ENCODE measurements at regions not wholly inside any gene's neighbourhood (a gene's known extent, or its start where the extent isn't known, plus 50 kb on each side); places are given as distances from the start of the nearest gene placed in this dataset.
A peak's percentile ranks its signal among the peaks of the same experiment; 100 is the strongest.
"Not testable (repeated sequence)": the region's sequence is repeated elsewhere in the genome, so short reads cannot be mapped to it uniquely, and the experiment has no call there.

DNA sequence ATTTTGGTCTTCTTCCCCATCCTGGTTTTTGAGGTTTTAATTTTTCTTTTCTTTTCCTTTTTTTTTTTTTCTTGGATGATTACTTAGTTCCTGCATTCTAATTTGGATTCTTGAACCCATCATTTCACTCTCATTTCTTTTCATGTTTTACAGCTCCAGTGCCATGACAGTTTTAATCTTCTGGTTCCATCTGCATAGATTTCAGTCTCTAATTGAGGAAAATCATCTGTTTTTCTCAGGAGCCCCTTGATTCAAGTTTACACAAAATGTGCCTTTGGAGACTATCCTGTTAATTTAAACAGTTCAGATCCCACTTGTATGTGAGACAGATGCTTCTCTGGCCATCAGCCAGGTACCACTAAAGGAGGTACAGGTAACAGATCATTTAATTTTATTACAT lies 379.9 kb downstream of the PIK3C3 start:
- DNase-seq: no peak

DNA sequence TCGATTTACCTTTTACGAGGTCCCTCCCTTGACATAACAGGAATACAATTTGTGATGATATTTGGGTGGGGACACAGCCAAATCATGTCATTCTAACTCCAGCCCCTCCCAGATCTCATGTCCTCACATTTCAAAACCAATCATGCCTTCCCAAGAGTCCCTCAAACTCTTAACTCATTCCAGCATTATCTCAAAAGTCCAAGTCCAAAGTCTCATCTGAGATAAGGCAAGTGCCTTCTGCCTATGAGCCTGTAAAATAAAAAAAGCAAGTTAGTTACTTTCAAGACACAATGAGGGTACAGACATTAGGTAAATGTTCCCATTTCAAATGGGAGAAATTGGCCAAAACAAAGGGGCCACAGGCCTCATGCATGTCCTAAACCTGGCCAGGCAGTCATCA lies 381.1 kb downstream of the PIK3C3 start:
- no peak for DNase-seq

DNA sequence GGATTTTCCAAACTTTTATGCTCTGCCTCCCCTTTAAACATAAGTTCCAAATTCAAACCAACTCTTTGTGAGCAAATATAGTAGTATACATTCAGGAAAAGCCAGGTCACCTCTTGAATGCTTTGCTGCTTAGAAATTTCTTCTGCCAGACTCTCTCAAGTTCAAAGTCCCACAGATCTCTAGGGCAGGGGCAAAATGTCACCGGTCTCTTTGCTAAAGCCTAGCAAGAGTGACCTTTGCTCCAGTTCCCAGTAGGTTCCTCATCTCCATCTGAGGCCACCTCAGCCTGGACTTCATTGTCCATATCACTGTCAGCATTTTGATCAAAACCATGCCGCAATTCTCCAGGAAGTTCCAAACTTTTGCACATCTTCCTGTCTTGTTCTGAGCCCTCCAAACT lies 382.3 kb downstream of the PIK3C3 start:
- DNase-seq: not testable (repeated sequence)

DNA sequence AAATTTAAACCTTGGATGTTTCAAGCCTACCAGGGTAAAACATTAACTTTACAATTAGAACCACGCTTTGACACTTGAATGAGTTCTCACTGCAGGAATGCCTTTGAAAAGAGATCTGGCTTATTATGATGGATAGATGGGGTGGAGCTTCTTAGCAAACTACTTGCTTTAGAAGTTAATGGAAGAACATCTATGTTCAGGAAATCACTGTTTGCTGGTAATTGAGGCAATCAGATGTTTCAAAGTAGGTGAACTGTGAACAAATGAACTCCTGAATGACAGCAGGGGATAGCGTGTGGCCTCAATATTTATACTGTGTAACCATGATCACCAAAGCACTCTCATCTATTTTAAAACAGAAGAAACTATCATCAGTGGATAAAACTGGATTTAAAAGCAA lies 383.6 kb downstream of the PIK3C3 start:
- DNase-seq: no peak

DNA sequence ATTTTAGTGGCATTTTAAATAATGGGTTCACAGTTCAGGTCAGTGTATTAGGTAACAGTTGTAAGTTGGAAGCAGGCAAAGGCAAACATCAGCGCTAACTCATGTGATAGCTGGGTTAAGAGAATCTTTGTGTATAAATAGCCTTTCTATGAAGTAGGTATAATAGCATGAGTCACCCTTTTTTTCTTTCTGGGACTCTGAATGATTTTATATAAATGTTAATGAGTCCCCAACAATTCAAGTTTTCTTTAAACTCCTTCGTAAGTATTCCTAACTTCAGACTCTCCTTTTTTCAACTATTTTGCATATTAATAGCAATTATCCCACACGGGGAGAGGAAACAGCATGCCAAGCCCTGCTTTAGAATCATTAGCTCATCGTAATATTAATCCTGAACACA lies 384.3 kb downstream of the PIK3C3 start:
- DNase-seq: no peak

DNA sequence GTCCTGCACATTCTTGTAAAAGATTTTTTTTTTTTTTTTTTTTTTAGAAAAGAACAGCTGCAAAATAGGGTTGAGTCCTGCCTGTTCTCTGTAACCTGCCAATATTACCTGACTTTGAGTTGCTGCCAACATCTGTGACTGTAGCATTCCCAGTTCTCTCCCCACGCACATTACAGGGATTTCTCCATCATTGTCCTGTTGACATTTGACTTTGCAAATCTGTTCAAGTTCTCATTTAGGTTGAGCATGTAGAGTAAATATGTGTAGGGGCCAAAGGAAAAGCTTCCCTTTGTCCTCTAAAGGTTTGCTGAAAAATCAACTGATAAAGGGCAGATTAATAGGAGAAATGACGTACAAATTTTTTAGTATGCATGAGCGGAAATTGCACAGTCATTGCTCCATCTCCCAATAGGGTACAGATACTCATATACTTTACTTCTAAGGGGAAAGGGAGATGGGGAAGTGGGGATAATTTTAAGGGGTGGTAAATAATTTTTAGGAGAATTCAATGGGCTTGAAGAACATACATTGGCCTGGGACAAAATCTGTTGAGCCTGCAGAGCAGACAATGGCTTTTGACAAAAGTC lies 385.5 kb downstream of the PIK3C3 start:
- no peak for DNase-seq

DNA sequence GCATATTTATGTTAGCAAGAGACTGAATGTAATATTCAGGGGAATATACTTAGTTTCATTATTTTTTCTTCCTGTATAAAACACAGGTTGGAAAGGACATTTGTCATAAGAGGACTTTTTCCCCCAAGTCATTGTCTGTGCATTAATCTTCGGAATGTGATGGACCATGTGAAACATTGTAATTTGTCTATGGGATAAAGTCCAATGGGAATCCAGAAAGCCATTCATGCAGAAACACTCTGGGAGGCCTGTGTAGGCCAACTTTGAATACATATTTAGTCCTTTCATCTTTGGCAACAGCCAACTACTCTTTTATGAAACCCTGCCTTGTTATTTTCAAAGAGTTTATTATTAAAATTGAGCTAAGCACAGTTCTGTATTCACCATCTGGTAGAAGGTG lies 386.4 kb downstream of the PIK3C3 start:
- DNase-seq: no peak

DNA sequence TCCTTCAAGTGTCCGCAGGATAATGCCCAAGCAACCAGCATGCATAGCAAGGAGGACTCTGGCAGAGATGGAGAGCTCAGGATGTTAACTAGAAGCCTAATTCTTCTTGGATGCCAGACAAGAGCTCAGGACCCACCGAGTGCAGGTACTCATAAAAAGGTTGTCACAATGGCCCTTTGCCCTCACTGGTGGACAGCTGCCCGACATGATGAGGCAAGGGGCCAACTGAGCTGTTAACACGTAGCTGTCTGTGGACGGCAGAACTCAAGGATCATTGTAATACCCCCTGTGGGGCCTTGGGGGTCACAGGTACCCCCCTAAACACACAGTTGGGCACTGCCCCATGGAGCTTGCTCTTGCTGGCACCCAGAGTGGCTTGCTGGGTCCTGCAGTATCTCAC lies 393.7 kb downstream of the PIK3C3 start:
- DNase-seq: no peak

DNA sequence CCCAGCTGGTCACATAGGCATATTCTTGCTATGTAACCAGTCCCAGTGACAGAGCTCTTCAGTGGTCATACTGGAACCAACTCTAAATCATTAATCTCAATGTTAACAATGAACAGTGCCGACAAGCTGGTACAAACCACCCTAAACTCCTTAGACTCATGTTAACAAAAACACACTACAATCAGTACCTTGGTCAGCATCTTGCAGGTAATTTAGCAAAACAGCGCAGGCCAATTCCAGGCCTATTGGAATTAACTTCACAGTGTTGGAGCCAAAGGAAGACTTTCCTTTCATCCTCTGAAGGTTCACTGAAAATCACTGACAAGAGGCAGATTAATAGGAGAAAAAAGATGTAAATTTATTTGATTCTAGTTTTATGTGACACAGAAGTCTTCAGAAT lies 396.4 kb downstream of the PIK3C3 start:
- DNase-seq: no peak

DNA sequence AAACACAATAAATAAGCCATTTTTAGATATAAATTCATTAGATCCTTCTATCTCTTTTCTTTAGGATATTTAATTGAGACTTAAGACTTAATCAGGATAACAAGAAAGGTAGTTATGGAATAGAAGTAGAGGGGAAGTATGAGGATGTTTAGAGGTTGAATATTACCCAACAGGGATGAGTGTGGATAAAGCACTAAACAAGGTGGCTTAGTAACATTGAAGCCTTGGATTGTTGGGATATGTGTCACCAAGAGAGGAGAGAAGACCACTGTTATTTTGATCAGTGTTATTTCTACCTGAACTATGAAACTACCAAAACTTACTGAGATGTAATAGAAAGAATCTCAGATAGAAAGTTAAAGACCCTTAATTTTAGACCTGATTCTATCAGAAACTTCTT lies 405.7 kb downstream of the PIK3C3 start:
- no peak for DNase-seq

DNA sequence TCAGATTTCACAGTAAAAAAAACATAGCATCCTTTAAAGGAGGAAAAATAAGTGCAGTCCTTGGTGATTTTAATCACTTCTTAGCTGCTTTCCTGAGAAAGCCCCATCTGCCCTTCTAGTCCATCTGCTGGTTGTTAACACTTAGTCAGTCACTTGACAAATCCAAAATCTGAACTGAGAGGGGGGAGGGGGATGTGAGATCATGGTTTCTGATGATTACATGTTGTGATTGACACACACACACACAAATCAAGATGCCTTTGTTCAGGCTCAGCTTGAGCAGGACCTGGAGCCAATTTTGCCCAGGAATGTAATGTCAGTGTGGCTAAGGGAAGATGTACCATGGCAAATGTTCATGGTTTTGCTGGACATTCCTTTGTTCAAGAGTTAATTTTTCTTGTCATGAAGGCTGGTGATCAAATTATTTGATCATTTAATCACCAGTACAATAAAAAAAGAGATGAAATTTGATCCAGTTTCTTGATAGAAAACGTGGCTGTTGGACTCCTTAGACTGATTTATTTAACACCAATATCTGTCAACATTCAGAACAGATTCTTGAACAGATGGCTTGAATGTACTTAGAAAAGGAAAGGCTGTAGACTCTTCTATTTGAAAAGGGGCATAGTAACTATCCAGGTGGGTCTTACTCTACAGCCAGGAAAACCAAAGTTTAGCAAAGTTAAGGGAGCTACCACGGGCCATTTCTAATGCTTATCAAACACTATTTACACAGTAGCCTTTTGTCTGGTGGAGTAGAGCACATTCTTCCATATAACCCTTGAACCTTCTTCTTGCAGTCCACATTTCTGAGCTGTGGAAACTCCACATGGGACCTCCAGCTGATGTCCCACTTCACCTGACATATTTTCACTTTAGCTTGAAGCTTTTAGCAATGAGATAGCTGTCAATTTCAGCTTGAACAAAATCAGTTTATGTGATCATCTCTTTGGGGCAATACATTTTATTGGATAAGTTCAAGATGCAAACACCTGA lies 408.7 kb downstream of the PIK3C3 start:
- DNase-seq: peak; percentile 0

DNA sequence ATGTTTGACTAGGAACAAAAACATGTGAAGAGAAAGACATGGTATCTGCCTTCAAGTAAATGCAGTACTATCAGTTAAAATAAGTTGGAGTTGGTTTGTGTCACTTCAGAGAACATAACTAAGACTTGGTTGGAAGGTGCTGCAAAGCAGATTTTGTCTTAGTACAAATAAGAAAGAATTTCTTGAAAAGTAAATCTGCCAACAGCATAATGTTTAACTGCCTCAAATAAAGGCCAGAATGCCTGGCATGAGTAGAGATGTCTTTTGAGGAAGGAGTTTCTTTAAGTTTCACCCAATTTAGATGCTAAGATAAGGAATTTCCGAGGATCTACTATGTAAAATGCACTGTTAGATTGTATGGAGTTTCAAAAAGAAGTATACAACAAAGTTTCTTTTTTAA lies 409.7 kb downstream of the PIK3C3 start:
- DNase-seq: no peak

DNA sequence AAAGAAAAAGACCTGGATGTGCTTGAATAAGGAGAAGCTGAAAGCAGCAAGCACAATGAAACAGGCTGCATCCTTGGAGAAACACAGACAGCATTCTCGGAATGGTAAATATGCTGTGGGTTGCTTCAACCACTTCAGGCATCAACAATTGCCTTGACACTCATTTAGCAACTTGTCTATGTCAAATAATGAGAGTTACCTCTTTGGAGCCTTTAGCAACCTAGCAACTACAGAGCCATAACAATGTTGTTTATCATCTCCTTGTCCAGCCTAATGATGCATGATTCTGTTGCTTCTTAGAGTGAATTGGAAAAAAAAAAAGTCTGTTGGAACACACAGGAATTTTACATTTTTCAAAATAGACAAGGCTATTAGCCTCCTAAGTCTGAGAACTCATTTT lies 410.6 kb downstream of the PIK3C3 start:
- DNase-seq: no peak

DNA sequence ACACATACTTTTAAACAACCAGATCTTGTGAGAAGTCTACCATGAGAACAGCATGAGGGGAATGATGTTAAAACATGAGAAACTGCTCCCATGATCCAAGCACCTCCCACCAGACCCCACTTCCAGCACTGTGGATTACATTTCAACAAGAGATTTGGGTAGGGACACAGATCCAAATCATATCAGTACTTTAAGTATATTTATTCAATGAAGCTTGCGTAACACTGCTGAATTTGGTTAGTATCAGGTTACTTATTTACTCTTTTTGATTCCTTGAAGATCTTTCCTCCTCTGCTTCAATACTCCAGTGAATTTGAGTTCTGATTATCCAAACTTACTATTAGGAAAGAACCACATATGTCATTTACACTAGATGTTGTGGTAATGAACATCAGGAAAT lies 418.6 kb downstream of the PIK3C3 start:
- DNase-seq: no peak

DNA sequence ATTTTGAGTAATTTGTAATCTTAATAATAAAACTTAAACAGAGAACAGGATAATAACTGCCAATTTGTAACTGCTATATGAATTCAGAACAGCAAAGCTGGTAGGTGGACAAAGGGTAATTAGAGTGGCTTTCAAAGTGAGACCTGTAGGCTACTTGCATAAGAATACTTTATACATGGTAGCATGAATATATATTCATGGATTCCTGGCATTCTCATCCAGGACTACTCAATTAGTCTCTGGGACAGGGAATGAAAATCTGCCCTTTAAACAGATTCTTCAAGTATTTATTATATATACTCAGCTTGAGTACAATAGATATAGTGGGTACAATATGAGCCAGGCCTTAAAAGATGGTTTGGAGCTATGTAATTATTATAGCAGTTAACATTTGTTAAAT lies 419.9 kb downstream of the PIK3C3 start:
- no peak for DNase-seq

DNA sequence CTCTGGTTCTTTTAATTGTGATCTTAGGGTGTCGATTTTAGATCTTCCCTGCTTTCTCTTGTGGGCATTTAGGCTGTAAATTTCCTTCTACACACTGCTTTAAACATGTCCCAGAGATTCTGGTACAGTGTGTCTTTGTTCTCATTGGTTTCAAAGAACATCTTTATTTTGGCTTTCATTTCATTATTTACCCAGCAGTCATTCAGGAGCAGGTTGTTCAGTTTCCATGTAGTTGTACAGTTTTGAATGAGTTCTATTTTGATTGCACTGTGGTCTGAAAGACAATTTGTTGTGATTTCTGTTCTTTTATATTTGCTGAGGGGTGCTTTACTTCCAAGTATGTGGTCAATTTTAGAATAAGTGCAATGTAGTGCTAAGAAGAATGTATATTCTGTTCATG lies 423.8 kb downstream of the PIK3C3 start:
- DNase-seq: not testable (repeated sequence)

DNA sequence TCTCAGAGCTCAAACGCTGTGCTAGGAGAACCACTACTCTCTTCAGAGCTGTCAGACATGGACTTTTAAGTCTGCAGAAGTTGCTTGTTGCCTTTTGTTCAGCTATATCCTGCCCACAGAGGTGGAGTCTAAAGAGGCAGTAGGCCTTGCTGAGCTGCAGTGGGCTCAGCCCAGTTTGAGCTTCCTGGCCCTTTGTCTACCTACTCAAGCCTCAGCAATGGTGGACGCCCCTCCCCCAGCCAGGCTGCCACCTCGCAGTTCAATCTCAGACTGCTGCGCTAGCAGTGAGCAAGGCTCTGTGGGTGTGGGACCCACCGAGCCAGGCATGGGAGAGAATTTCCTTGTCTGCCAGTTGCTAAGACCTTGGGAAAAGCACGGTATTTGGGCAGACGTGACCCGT lies 426.2 kb downstream of the PIK3C3 start:
- not testable (repeated sequence) for DNase-seq

DNA sequence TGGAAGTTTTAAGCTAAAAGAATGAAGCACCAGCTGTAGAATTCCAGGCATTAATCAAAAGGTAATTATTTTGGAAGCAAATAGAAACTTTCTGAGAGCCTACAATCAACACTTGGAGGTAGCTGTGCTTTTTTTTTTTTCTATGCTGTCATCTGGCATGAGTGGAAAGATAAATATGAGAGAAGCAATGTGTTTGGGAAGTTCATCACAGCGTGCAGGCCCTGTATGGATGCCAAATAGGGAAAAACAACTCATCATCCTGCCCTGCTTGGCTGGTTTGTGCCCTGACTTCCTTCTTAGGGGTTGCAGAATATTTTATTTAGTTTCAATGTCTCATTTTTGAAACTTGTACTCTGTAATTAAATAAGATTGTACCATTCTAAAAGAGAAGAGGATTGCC lies 437.4 kb downstream of the PIK3C3 start:
- DNase-seq: no peak

DNA sequence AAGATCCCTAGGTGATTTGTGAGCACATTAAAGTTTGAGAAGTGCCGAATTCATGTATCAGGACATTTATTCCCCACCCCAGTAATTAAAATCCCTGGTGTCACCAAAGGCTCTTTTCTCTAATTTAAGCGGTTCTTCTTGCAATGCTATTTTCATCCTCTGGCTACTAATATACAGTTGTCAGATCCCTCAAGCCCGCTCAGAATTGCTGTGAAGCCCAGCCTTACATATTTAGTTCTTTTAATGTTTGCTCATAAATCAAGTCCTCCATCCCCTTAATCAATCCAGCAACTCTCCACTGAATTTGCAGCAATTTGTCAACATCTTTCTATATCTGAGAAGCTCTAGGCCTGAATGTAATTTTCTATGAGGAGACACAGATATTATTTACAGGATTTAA lies 437.9 kb downstream of the PIK3C3 start:
- no peak for DNase-seq

DNA sequence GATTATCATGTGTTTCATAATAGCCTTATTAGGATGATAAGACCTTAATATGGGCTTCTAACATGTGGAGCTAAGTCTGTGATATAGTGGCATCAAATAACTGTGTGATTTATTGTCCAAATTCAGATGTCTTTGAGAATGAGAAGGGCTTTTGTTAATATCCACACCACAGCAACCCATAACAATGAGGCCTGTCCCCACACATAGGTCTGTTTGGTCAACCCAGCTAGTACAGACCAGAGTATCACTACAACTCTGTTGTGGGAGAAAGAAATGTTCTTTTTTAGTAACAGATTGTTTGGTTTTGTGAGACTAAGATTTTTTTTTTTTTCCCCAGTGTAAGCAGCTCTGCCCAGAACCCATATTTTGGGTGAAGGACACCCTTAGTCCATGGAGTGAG lies 439.2 kb downstream of the PIK3C3 start:
- no peak for DNase-seq

DNA sequence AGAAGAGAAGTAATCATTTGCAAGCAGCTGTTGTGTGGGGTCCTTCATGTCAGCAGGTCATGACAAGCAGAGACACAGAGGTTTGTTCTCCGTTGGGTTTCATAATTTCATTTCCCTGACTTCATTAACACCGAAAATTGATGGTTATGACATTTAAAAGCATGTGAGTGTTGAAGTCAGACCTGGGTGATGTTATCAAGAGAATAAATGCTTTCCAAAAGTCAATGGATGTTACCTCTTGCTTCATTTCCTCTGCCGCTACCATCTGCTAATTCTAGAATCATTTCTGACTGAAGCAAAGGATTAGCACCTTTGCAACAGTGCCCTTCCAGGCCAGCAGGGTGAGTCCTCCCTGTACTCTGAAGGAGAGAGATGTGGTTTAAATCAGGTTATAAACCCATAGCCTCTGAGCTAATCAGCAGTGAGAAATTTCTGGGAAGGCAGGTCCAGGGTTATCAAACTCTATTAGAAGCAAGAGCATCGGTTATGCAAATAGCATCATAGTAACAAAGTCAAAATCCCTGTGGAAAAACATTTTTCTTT lies 446.2 kb downstream of the PIK3C3 start:
- no peak for DNase-seq

DNA sequence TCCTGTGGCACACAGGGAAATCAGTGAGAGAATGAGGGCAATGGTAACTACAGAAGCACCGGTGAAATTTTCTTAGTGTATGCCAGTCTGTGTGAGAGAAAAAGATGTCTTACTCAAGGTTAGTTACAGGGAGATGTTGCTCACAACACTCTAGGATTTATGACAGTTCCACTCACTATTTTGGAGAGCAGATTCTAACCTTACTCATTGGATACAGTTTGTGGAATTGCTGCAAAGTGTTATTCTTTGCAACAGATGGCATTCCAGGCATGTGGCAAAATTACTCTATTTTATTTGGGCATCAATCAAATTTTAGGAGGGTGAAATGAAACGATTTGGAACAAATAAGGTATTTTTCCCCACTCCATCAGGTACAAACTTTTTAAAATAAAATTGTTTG lies 449.1 kb downstream of the PIK3C3 start:
- DNase-seq: no peak

DNA sequence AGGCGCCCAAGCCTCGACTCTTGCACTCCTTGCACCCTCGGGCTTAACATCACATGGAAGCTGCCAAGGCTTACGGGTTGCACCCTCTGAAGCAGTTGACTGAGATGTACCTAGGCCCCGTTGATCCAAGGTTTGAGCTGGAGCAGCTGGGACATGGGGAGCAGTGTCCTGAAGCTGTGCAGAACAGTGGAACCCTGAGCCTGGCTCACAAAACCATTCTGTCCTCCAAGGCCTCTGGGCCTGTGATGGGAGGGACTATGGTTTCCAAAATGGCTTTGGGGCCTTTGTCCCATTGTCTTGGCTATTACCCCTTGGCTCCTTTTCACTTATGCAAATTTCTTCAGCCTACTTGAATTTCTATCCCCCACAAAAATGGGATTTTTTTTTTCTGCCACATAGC lies 454.0 kb downstream of the PIK3C3 start:
- DNase-seq: no peak

DNA sequence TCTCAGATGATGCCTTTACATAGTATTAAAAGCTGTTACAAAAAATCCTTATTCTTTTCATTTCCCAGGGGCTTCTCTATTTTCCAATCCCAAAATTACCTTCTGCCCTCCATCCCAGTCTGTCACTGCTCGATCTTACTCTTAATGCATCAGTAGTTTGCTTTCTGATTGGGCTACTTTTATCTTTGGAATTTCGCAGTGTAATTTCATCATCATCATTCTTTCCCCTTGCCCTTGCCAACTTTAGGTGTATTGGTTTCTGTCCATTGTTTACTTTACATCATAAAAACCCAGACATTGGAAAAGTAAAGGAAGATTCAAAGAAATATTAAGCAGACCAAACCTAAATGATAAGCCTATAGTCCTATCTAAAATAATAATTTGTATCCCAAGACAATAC lies 457.2 kb downstream of the PIK3C3 start:
- no peak for DNase-seq

Measured in fibroblast of skin of scalp (primary cell).